GM19324 (cell line): ENCODE measurements at regions not wholly inside any gene's neighbourhood (a gene's known extent, or its start where the extent isn't known, plus 50 kb on each side); places are given as distances from the start of the nearest gene placed in this dataset.
A peak's percentile ranks its signal among the peaks of the same experiment; 100 is the strongest.

Experiments used
- ATAC-seq: cut with Tn5 transposase; IDR thresholded peaks from one replicate; pipeline ENCODE4 v1.9.1; 2021; ENCODE audit warnings: mild to moderate bottlenecking, moderate library complexity; ENCODE audit not compliant: unreplicated experiment, low FRiP score

- no peak for ATAC-seq
These were observed 50.1 kb upstream of the ASAP2 start for GRCh38 chr2:9156483-9156882.

GRCh38 chr2:9154061-9154460, 52.6 kb upstream of the ASAP2 start:
- ATAC-seq, result no peak

- ATAC-seq, result no peak
These were observed 53.0 kb upstream of the ASAP2 start for GRCh38 chr2:9153643-9153980.

GRCh38 chr2:9152975-9153642, 53.5 kb upstream of the ASAP2 start:
- no peak for ATAC-seq

GRCh38 chr2:9150906-9151305, 55.7 kb upstream of the ASAP2 start:
- ATAC-seq, result no peak

- no peak for ATAC-seq
These were observed 56.1 kb upstream of the ASAP2 start for GRCh38 chr2:9150568-9150900.

- ATAC-seq, result no peak
These were observed 56.7 kb upstream of the ASAP2 start for GRCh38 chr2:9149726-9150567.

- no peak for ATAC-seq
These were observed 57.3 kb upstream of the ASAP2 start for GRCh38 chr2:9149388-9149660.

GRCh38 chr2:9146646-9147045, 60.0 kb upstream of the ASAP2 start:
- ATAC-seq, result no peak

- ATAC-seq, result no peak
These were observed 60.7 kb upstream of the ASAP2 start for GRCh38 chr2:9145752-9146430.

- ATAC-seq, result no peak
These were observed 61.4 kb upstream of the ASAP2 start for GRCh38 chr2:9145109-9145751.

GRCh38 chr2:9144617-9145016, 62.0 kb upstream of the ASAP2 start:
- no peak for ATAC-seq

- no peak for ATAC-seq
These were observed 62.6 kb upstream of the ASAP2 start for GRCh38 chr2:9144046-9144445.

- ATAC-seq, result no peak
These were observed 63.3 kb upstream of the ASAP2 start for GRCh38 chr2:9143264-9143815.

GRCh38 chr2:9142551-9143263, 63.9 kb upstream of the ASAP2 start:
- peak; percentile 70 for ATAC-seq

- ATAC-seq, result no peak
These were observed 64.7 kb upstream of the ASAP2 start for GRCh38 chr2:9141706-9142460.

GRCh38 chr2:9141091-9141667, 65.4 kb upstream of the ASAP2 start:
- ATAC-seq, result no peak

- no peak for ATAC-seq
These were observed 66.0 kb upstream of the ASAP2 start for GRCh38 chr2:9140645-9141044.
